ENCODE measurements at regions not wholly inside any gene's neighbourhood (a gene's known extent, or its start where the extent isn't known, plus 50 kb on each side); places are given as distances from the start of the nearest gene placed in this dataset.

DNA sequence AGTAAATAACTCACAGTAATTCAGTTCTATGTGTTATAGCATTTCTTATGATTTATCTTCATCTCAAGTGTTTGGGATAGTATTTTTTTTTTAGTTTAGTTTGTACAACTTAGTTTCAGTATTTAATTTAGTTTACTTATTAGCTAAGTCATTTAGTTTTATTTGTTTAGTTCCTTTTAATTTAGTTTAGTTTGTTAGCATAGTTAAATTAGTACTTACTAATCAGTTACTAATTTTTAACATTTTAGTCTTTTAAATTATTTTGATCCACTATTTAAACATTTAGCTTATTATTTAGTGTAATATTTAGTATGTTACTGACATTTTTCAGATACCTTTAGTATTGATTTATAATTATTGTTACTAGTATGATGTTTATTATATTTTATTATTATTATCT, 85.2 kb upstream of the SIPA1L2 start:
- Histone ChIP-seq H3K9me3 (ENCODE audit: insufficient read depth in 2 of 2, low read depth in 1 of 2, low read length in 1 of 2) (no peaks in the 10 kb centered on the region), H2BK5ac (ENCODE audit: low read depth, low read length) (no peak overlapping the region), H3K23me2 (ENCODE audit: low read depth, low read length) (no peaks in the 10 kb centered on the region), H2BK15ac (ENCODE audit: low read length) (no peak overlapping the region), H2BK20ac (ENCODE audit: low read length) (no peak overlapping the region), H2BK120ac (replicated peaks; ENCODE audit: low read depth, low read length) (no peak overlapping the region), H4K20me1 (replicated peaks in 1 of 2; ENCODE audit: control insufficient read depth in 1 of 2, insufficient read depth in 2 of 2, low read length in 2 of 2) (no peaks in the 10 kb centered on the region), H3K23ac (ENCODE audit: insufficient read length) (no peak overlapping the region), H3K27ac (ENCODE audit: low read depth, low read length) (no peak overlapping the region), H3K14ac (ENCODE audit: insufficient read length) (no peak overlapping the region), H2AK5ac (ENCODE audit: low read depth, low read length) (no peak overlapping the region), H3K27me3 (replicated peaks in 1 of 4; ENCODE audit: control insufficient read depth in 3 of 4, extremely low read depth in 1 of 4, insufficient read depth in 3 of 4, low read length in 3 of 4) (no peaks in the 10 kb centered on the region), H2BK12ac (ENCODE audit: low read depth, low read length) (no peak overlapping the region), H3K79me2 (ENCODE audit: control insufficient read depth in 1 of 2, insufficient read depth in 2 of 2, low read length in 2 of 2) (no peaks in the 10 kb centered on the region), H3K4ac (replicated peaks; ENCODE audit: insufficient read length, low read depth, low read length) (no peak overlapping the region), H3K79me1 (ENCODE audit: low read depth, low read length) (no peaks in the 10 kb centered on the region), H4K5ac (ENCODE audit: insufficient read length, low read depth, low read length) (no peak overlapping the region), H3K18ac (ENCODE audit: extremely low read depth, low read length) (no peak overlapping the region), H3K4me2 (ENCODE audit: insufficient read depth in 1 of 2, low read depth in 2 of 2, low read length in 2 of 2) (no peak overlapping the region), H2AFZ (ENCODE audit: low read length) (no peak overlapping the region), H4K91ac (replicated peaks; ENCODE audit: insufficient read length, low read length) (no peak overlapping the region), H3K56ac (replicated peaks; ENCODE audit: insufficient read length, low read depth, low read length) (no peak overlapping the region), H4K8ac (ENCODE audit: extremely low read depth, insufficient read depth, low read length) (no peak overlapping the region), H3K4me3 (ENCODE audit: extremely low read depth in 1 of 4, insufficient read depth in 2 of 4, low read depth in 3 of 4, low read length in 4 of 4) (no peak overlapping the region), H3K36me3 (ENCODE audit: control insufficient read depth in 2 of 4, insufficient read depth in 4 of 4, low read length in 3 of 4) (no peaks in the 10 kb centered on the region), H3K9ac (replicated peaks in 1 of 4; ENCODE audit: extremely low read depth in 1 of 4, low read depth in 3 of 4, low read length in 3 of 4) (no peak overlapping the region), H3K4me1 (replicated peaks in 1 of 4; ENCODE audit: control insufficient read depth in 3 of 4, insufficient read depth in 4 of 4, low read length in 3 of 4) (no peaks in the 10 kb centered on the region)
- no peak for FAIRE-seq
- DNase-seq (ENCODE audit: low read depth in 1 of 2, low spot score in 2 of 2) = no peak
- POLR2A ChIA-PET (ENCODE audit: partially characterized antibody) = no interaction called here
- CTCF ChIA-PET (ENCODE audit: partially characterized antibody) = no interaction called here
- TF ChIP-seq RAD21 (IDR thresholded peaks at IDR 0.05 in 1 of 2, conservative IDR thresholded peaks at IDR 0.05 in 1 of 2; ENCODE audit: low read depth in 2 of 2, low read length in 2 of 2) (no peak), KDM5A (IDR thresholded peaks at IDR 0.05; ENCODE audit: low read length) (no peak), CBX5 (IDR thresholded peaks at IDR 0.05; ENCODE audit: low read depth, low read length) (no peak), JUND (IDR thresholded peaks at IDR 0.05; ENCODE audit: low read length) (no peak), RBBP5 (IDR thresholded peaks at IDR 0.05; ENCODE audit: borderline replicate concordance, low read depth, low read length) (no peak), SUZ12 (IDR thresholded peaks at IDR 0.05; ENCODE audit: low read length) (no peak), NANOG (IDR thresholded peaks at IDR 0.05; ENCODE audit: insufficient read depth, low read depth, low read length, poor library complexity, severe bottlenecking) (no peak), CTBP2 (IDR thresholded peaks at IDR 0.05; ENCODE audit: borderline replicate concordance, insufficient read depth, insufficient read length, low read length) (no peak), PHF8 (conservative IDR thresholded peaks at IDR 0.05; ENCODE audit: low read depth, low read length) (no peak), NRF1 (IDR thresholded peaks at IDR 0.05; ENCODE audit: low read depth, low read length) (no peak), TBP (IDR thresholded peaks at IDR 0.05; ENCODE audit: low read depth, low read length) (no peak), SP2 (IDR thresholded peaks at IDR 0.05; ENCODE audit: low read length) (no peak), FOSL1 (IDR thresholded peaks at IDR 0.05; ENCODE audit: insufficient read depth, low read depth, low read length) (no peak), KDM1A (IDR thresholded peaks at IDR 0.05; ENCODE audit: borderline replicate concordance, low read length) (no peak), GTF2F1 (IDR thresholded peaks at IDR 0.05; ENCODE audit: borderline replicate concordance, low read depth, low read length) (no peak), SP1 (IDR thresholded peaks at IDR 0.05; ENCODE audit: low read depth, low read length) (no peak), SIRT6 (IDR thresholded peaks at IDR 0.05; ENCODE audit: low read length) (no peak)

All from H1 (cell line).